ENCODE measurements at regions not wholly inside any gene's neighbourhood (a gene's known extent, or its start where the extent isn't known, plus 50 kb on each side); places are given as distances from the start of the nearest gene placed in this dataset.

DNA sequence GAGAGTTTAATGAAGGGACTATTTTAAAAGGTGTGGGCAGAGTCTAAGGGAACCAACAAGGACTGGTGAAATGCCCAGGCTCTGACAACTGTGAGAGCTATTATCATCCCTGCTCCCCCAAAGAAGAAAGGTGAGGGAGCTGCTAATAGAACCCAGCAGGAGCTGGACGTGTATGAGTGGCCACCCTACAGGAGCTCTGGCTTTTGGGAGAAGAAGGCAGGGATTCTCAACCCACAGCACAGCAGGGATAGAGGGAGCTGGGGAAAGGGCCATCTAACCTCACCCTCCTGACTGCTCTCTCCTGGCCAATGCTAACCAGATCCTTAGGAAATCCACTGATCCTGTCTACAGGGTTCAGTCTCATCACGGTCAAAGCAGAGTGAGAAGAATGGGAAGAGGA, 57.1 kb downstream of the GRIN2B start:
- no peak overlapping the region for H3K4me3 ChIP-seq
- no peak for TF ChIP-seq EP300 (IDR thresholded peaks at IDR 0.05)
- no peak for TF ChIP-seq POLR2AphosphoS5 (IDR thresholded peaks at IDR 0.05)
- TF ChIP-seq, protein P1, sequence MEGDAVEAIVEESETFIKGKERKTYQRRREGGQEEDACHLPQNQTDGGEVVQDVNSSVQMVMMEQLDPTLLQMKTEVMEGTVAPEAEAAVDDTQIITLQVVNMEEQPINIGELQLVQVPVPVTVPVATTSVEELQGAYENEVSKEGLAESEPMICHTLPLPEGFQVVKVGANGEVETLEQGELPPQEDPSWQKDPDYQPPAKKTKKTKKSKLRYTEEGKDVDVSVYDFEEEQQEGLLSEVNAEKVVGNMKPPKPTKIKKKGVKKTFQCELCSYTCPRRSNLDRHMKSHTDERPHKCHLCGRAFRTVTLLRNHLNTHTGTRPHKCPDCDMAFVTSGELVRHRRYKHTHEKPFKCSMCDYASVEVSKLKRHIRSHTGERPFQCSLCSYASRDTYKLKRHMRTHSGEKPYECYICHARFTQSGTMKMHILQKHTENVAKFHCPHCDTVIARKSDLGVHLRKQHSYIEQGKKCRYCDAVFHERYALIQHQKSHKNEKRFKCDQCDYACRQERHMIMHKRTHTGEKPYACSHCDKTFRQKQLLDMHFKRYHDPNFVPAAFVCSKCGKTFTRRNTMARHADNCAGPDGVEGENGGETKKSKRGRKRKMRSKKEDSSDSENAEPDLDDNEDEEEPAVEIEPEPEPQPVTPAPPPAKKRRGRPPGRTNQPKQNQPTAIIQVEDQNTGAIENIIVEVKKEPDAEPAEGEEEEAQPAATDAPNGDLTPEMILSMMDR (IDR thresholded peaks at IDR 0.05) = no peak
- no peak for TF ChIP-seq POLR2A (IDR thresholded peaks at IDR 0.05)
- H3K27ac ChIP-seq = no peak overlapping the region
- H3K27me3 ChIP-seq = no peaks in the 10 kb centered on the region
- H3K4me1 ChIP-seq = no peaks in the 10 kb centered on the region
- H3K36me3 ChIP-seq = no peaks in the 10 kb centered on the region
- no peaks in the 10 kb centered on the region for H3K9me3 ChIP-seq
- peak; percentile 13 for ATAC-seq
- 40 to 49% methylated on average over 1 to 2 of the region's 2 CpGs for WGBS, 2 donors (ENCODE audit: low coverage in 1 of 2)

DNA sequence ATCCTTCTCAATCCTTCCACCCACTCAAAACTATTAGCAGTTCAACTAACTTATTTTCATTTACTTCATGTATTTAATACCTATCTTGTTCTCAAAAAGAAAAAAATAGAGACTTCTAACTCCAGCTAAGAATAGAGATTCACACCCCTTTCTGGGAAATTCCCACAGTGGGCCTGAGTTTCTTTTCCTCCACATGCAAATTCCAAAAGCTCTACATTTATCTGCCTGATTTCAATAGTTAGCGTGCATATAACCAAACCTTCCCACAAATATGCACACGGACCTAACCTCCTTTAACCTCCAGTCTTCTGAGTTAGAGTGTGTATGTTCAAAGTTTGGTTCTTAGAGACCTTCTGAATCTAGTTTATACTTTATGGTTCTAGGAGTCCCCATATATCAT, 62.5 kb downstream of the GRIN2B start:
- Histone ChIP-seq H3K4me3 (no peak overlapping the region), H3K9me3 (no peaks in the 10 kb centered on the region), H3K27me3 (no peaks in the 10 kb centered on the region), H3K36me3 (no peaks in the 10 kb centered on the region), H3K4me1 (no peaks in the 10 kb centered on the region), H3K27ac (no peak overlapping the region)
- no peak for ATAC-seq
- WGBS, 2 donors (ENCODE audit: low coverage in 1 of 2) = 33 to 35% methylated on average over 2 of the region's 2 CpGs
- TF ChIP-seq, protein P1 (IDR thresholded peaks at IDR 0.05) = no peak
- TF ChIP-seq EP300 (IDR thresholded peaks at IDR 0.05) (no peak), POLR2A (IDR thresholded peaks at IDR 0.05) (no peak), POLR2AphosphoS5 (IDR thresholded peaks at IDR 0.05) (no peak)

DNA sequence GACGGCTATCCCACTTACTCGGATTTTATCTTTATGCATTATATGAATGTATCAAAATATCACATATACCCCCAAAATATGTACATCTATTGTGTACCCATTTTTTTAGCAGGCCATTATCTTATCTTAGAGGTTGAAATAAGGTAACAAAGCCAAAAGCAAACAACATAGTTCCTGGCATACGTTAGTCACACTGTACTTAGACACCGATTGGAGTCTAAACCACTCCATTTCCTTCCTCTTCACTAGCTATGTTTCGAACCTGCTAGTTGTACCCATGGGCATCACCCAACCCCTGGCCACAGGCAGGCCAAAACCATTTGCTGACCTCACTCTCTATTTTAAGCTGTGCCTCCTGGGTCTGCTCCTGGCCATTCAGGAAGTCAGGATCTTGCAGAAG, 66.3 kb downstream of the GRIN2B start:
- Histone ChIP-seq H3K27me3 (no peaks in the 10 kb centered on the region), H3K27ac (no peak overlapping the region), H3K9me3 (no peaks in the 10 kb centered on the region), H3K4me3 (no peak overlapping the region), H3K36me3 (no peaks in the 10 kb centered on the region), H3K4me1 (no peaks in the 10 kb centered on the region)
- TF ChIP-seq, protein P1 (IDR thresholded peaks at IDR 0.05) = no peak
- TF ChIP-seq POLR2A (IDR thresholded peaks at IDR 0.05) (no peak), POLR2AphosphoS5 (IDR thresholded peaks at IDR 0.05) (no peak), EP300 (IDR thresholded peaks at IDR 0.05) (no peak)
- no peak for ATAC-seq
- 71% methylated on average over 5 of the region's 5 CpGs for WGBS, 2 donors (ENCODE audit: low coverage in 1 of 2)

DNA sequence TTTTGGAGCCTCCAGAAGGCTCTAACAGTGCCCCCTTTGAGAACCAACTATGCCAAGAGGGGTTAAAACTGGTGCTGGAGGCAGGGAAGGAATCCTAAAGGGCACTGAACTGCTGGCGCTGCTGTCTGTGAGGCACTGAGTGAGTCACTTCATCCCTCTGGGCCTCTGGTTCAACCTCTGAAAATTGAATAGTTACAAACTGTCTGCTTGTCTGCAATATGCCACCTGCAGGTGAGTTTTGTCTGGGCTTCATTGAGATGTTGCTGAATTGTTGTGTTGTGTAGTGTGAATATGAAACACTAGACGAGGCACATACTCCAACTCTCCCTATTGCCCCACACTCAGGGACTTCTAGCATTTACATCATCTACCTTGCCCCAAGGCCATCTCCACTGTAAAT, 68.0 kb downstream of the GRIN2B start:
- Histone ChIP-seq H3K4me3 (no peak overlapping the region), H3K36me3 (no peaks in the 10 kb centered on the region), H3K9me3 (no peaks in the 10 kb centered on the region), H3K27ac (no peak overlapping the region), H3K27me3 (no peaks in the 10 kb centered on the region), H3K4me1 (no peaks in the 10 kb centered on the region)
- no peak for ATAC-seq
- no peak for TF ChIP-seq EP300 (IDR thresholded peaks at IDR 0.05)
- TF ChIP-seq POLR2A (IDR thresholded peaks at IDR 0.05) = no peak
- no peak for TF ChIP-seq POLR2AphosphoS5 (IDR thresholded peaks at IDR 0.05)
- TF ChIP-seq, protein P1 (IDR thresholded peaks at IDR 0.05) = no peak
- WGBS, 2 donors (ENCODE audit: low coverage in 1 of 2) = 80 to 83% methylated on average over 2 of the region's 2 CpGs

DNA sequence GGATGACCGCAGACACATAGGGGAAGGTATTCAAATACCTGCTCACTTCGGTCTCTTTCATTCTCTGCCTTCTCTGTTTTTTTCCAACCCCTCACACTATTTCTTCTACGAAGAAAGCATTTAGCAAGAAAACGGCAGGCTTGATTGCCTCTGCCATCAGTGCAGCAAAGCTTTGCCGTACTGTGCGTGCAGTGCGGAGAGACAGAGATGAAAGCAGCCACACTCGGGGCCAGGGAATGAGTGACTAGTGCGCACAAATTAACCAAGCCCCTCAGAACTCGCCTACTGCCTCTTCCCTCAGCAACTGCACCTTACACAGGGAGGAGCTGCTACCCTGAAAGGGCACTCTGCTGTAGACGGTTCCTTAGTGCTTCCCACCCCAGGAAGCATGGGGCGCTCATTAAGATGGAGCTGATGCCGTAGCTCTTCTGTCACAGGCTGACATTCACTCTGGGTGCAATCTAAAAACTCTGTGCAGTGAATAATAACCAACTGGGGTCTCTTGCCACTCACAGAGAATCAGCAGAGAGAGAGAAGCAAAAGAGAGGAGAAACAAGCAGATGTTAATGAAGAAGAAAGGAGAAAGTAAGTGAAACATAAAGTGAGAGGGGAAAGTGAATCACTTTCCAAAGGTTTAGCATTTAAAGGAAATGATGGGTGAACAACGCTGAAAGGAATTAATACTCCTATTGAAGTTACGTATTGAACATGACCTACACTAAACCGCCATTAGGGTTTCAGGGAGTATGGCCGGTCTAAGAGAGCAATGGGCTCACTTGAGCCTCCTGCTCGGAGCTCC, 69.4 kb downstream of the GRIN2B start:
- TF ChIP-seq, protein P1 (IDR thresholded peaks at IDR 0.05) = no peak
- no peak for TF ChIP-seq EP300 (IDR thresholded peaks at IDR 0.05)
- no peak for TF ChIP-seq POLR2A (IDR thresholded peaks at IDR 0.05)
- no peak for TF ChIP-seq POLR2AphosphoS5 (IDR thresholded peaks at IDR 0.05)
- H3K4me1 ChIP-seq = no peaks in the 10 kb centered on the region
- no peaks in the 10 kb centered on the region for H3K36me3 ChIP-seq
- no peaks in the 10 kb centered on the region for H3K27me3 ChIP-seq
- 89 to 93% methylated on average over 13 of the region's 18 CpGs for WGBS, 2 donors (ENCODE audit: low coverage in 1 of 2)
- no peak for ATAC-seq
- no peaks in the 10 kb centered on the region for H3K9me3 ChIP-seq
- H3K4me3 ChIP-seq = no peak overlapping the region
- no peak overlapping the region for H3K27ac ChIP-seq
